ENCODE measurements at regions not wholly inside any gene's neighbourhood (a gene's known extent, or its start where the extent isn't known, plus 50 kb on each side); places are given as distances from the start of the nearest gene placed in this dataset.

- intact Hi-C loops (cut with DNase I), result no loop called here
- H3K27ac ChIP-seq, result no peak overlapping the region
- H3K9me3 ChIP-seq, result no peaks in the 10 kb centered on the region
- TF ChIP-seq EP300 (IDR thresholded peaks at IDR 0.05) (no peak), POLR2A (IDR thresholded peaks at IDR 0.05) (no peak), CTCF (IDR thresholded peaks at IDR 0.05) (no peak)
- no peak for DNase-seq
- no peaks in the 10 kb centered on the region for H3K4me1 ChIP-seq (ENCODE audit: insufficient read depth)
- no peak overlapping the region for H3K4me3 ChIP-seq
- H3K27me3 ChIP-seq, result no peaks in the 10 kb centered on the region
- 95 to 96% (median 96%) methylated on average over 5 to 6 of the region's 6 CpGs for WGBS, 3 donors
- no peaks in the 10 kb centered on the region for H3K36me3 ChIP-seq
Observed at GRCh38 chr15:31172606-31173005, 71.1 kb upstream of the TRPM1 start.

- H3K4me1 ChIP-seq (ENCODE audit: insufficient read depth), result no peaks in the 10 kb centered on the region
- H3K4me3 ChIP-seq, result no peak overlapping the region
- 81 to 91% (median 82%) methylated on average over 2 of the region's 2 CpGs for WGBS, 3 donors
- no peaks in the 10 kb centered on the region for H3K9me3 ChIP-seq
- TF ChIP-seq EP300 (IDR thresholded peaks at IDR 0.05), result no peak
- intact Hi-C loops (cut with DNase I), result no loop called here
- no peak for DNase-seq
- H3K27ac ChIP-seq, result no peak overlapping the region
- H3K27me3 ChIP-seq, result no peaks in the 10 kb centered on the region
- no peaks in the 10 kb centered on the region for H3K36me3 ChIP-seq
Observed at GRCh38 chr15:31173790-31174450, 72.4 kb upstream of the TRPM1 start.

- TF ChIP-seq CTCF (IDR thresholded peaks at IDR 0.05), result no peak
- TF ChIP-seq EP300 (IDR thresholded peaks at IDR 0.05), result no peak
- no peak for TF ChIP-seq POLR2A (IDR thresholded peaks at IDR 0.05)
- intact Hi-C loops (cut with DNase I), result no loop called here
- no peaks in the 10 kb centered on the region for H3K4me1 ChIP-seq (ENCODE audit: insufficient read depth)
- H3K9me3 ChIP-seq, result no peaks in the 10 kb centered on the region
- H3K4me3 ChIP-seq, result no peak overlapping the region
- DNase-seq, result no peak
- no peak overlapping the region for H3K27ac ChIP-seq
- no peaks in the 10 kb centered on the region for H3K27me3 ChIP-seq
- H3K36me3 ChIP-seq, result no peaks in the 10 kb centered on the region
- 81 to 91% (median 89%) methylated on average over 9 of the region's 9 CpGs for WGBS, 3 donors
Observed at GRCh38 chr15:31175484-31175883, 74.0 kb upstream of the TRPM1 start.

GRCh38 chr15:31177951-31178350 is 76.4 kb upstream of the TRPM1 start:
- no peak overlapping the region for H3K4me3 ChIP-seq
- 16 to 27% (median 25%) methylated on average over 5 of the region's 5 CpGs for WGBS, 3 donors
- intact Hi-C loops (cut with DNase I), result no loop called here
- no peaks in the 10 kb centered on the region for H3K36me3 ChIP-seq
- H3K9me3 ChIP-seq, result no peaks in the 10 kb centered on the region
- no peaks in the 10 kb centered on the region for H3K4me1 ChIP-seq (ENCODE audit: insufficient read depth)
- DNase-seq, result no peak
- no peak for TF ChIP-seq EP300 (IDR thresholded peaks at IDR 0.05)
- no peak for TF ChIP-seq CTCF (IDR thresholded peaks at IDR 0.05)
- no peak for TF ChIP-seq POLR2A (IDR thresholded peaks at IDR 0.05)
- H3K27ac ChIP-seq, result no peak overlapping the region
- no peaks in the 10 kb centered on the region for H3K27me3 ChIP-seq

- no peak for DNase-seq
- Histone ChIP-seq H3K9me3 (no peaks in the 10 kb centered on the region), H3K27ac (no peak overlapping the region), H3K4me1 (ENCODE audit: insufficient read depth) (no peaks in the 10 kb centered on the region), H3K36me3 (no peaks in the 10 kb centered on the region), H3K4me3 (no peak overlapping the region), H3K27me3 (no peaks in the 10 kb centered on the region)
- TF ChIP-seq CTCF (IDR thresholded peaks at IDR 0.05) (no peak), POLR2A (IDR thresholded peaks at IDR 0.05) (no peak), EP300 (IDR thresholded peaks at IDR 0.05) (no peak)
- intact Hi-C loops (cut with DNase I), result no loop called here
- WGBS, 3 donors, result 57 to 74% (median 63%) methylated on average over 5 of the region's 5 CpGs
Observed at GRCh38 chr15:31178705-31179104, 77.2 kb upstream of the TRPM1 start.

Measured in ovary (tissue), 7 donors.